Colonic mucosa (tissue), 4 donors: ENCODE measurements at regions not wholly inside any gene's neighbourhood (a gene's known extent, or its start where the extent isn't known, plus 50 kb on each side); places are given as distances from the start of the nearest gene placed in this dataset.

Experiments used
- DNase-seq: peaks from one replicate; pipeline ENCODE4 v3.0.0-alpha.2; 2020
- H3K27ac ChIP-seq: fragments of 200-600 bp; one replicate; pipeline ENCODE4 v1.8.0; 2021
- H3K27me3 ChIP-seq: fragments of 200-600 bp; one replicate; pipeline ENCODE4 v1.8.0; 2021
- H3K36me3 ChIP-seq: fragments of 200-600 bp; one replicate; pipeline ENCODE4 v1.8.0; 2021
- H3K4me1 ChIP-seq: fragments of 200-600 bp; one replicate; pipeline ENCODE4 v1.8.0; 2021; ENCODE audit warnings: mild to moderate bottlenecking
- H3K4me3 ChIP-seq: fragments of 200-600 bp; one replicate; pipeline ENCODE4 v1.8.0; 2021
- H3K9ac ChIP-seq, 2 donors: one replicate each; pipeline ENCODE4 v1.7.0; 2013; ENCODE audit warnings: control low read depth in 2 of 2, low read depth in 2 of 2, low read length in 2 of 2
- H3K9me3 ChIP-seq: fragments of 200-600 bp; one replicate; pipeline ENCODE4 v1.8.0; 2021
- CTCF ChIP-seq: fragments of 200-600 bp; IDR thresholded peaks from one replicate; pipeline ENCODE4 v1.8.0; 2022; ENCODE audit warnings: antibody characterized with exemption, mild to moderate bottlenecking
- intact Hi-C: fragments of 100-400 bp; cut with DNase I; formaldehyde crosslinking; loops from one replicate; pipeline ENCODE4 v1.14.1; 2022
- donor health status: healthy.
- donor health status: DM: no; HTN: no; CAD: no.
- donor health status: DM: no; HTN: no; CAD: no.

- Histone ChIP-seq H3K9ac (no peak overlapping the region), H3K4me3 (no peak overlapping the region), H3K9me3 (no peaks in the 10 kb centered on the region), H3K27ac (no peak overlapping the region), H3K27me3 (no peaks in the 10 kb centered on the region), H3K4me1 (no peaks in the 10 kb centered on the region), H3K36me3 (no peaks in the 10 kb centered on the region)
- no peak for DNase-seq
- TF ChIP-seq CTCF, result no peak
- intact Hi-C loops, result no loop called here
Measured at GRCh38 chr3:160141485-160142185, 83.6 kb upstream of the C3orf80 start.

GRCh38 chr3:160143482-160143881 is 81.7 kb upstream of the C3orf80 start:
- Histone ChIP-seq H3K4me1 (no peaks in the 10 kb centered on the region), H3K27ac (no peak overlapping the region), H3K9ac (no peak overlapping the region), H3K9me3 (no peaks in the 10 kb centered on the region), H3K36me3 (no peaks in the 10 kb centered on the region), H3K27me3 (no peaks in the 10 kb centered on the region), H3K4me3 (no peak overlapping the region)
- DNase-seq, result no peak
- intact Hi-C loops, result no loop called here
- no peak for TF ChIP-seq CTCF

- H3K9ac ChIP-seq, result no peak overlapping the region
- no peak overlapping the region for H3K27ac ChIP-seq
- no peaks in the 10 kb centered on the region for H3K27me3 ChIP-seq
- H3K4me1 ChIP-seq, result no peaks in the 10 kb centered on the region
- H3K9me3 ChIP-seq, result no peaks in the 10 kb centered on the region
- intact Hi-C loops, result no loop called here
- DNase-seq, result no peak
- no peak overlapping the region for H3K4me3 ChIP-seq
- no peak for TF ChIP-seq CTCF
- H3K36me3 ChIP-seq, result no peaks in the 10 kb centered on the region
Measured at GRCh38 chr3:160150066-160150465, 75.2 kb upstream of the C3orf80 start.

GRCh38 chr3:160150525-160150924 is 74.7 kb upstream of the C3orf80 start:
- H3K9me3 ChIP-seq, result no peaks in the 10 kb centered on the region
- no peak for TF ChIP-seq CTCF
- H3K9ac ChIP-seq, result no peak overlapping the region
- no peak for DNase-seq
- H3K27ac ChIP-seq, result no peak overlapping the region
- no peaks in the 10 kb centered on the region for H3K27me3 ChIP-seq
- intact Hi-C loops, result no loop called here
- no peaks in the 10 kb centered on the region for H3K4me1 ChIP-seq
- no peak overlapping the region for H3K4me3 ChIP-seq
- no peaks in the 10 kb centered on the region for H3K36me3 ChIP-seq

- intact Hi-C loops, result no loop called here
- no peak overlapping the region for H3K4me3 ChIP-seq
- DNase-seq, result no peak
- H3K27me3 ChIP-seq, result no peaks in the 10 kb centered on the region
- no peaks in the 10 kb centered on the region for H3K36me3 ChIP-seq
- H3K27ac ChIP-seq, result no peak overlapping the region
- TF ChIP-seq CTCF, result no peak
- no peaks in the 10 kb centered on the region for H3K9me3 ChIP-seq
- H3K9ac ChIP-seq, result no peak overlapping the region
- no peaks in the 10 kb centered on the region for H3K4me1 ChIP-seq
Measured at GRCh38 chr3:160152638-160153037, 72.6 kb upstream of the C3orf80 start.
